ENCODE measurements at regions not wholly inside any gene's neighbourhood (a gene's known extent, or its start where the extent isn't known, plus 50 kb on each side); places are given as distances from the start of the nearest gene placed in this dataset.

DNA sequence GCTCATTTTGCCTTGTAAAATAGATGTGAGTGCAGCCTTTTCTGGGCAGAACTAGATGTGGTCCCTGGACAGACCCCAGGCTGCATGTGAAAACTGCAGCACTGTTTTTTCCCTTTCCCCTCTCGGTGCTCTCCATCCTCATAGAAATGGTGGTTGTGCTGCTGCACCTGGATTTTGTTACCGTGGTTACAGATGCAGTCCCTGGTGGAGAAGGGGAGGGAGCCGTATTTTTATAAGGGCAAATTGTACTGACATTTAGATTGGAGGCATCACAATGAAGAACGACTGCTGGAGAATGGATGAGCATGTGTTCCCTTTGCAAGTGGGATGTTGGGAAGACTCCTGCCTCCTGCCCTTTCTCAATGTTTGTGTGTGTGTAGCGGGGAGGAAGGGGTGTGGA lies 469.9 kb downstream of the CCSER2 start:
- DNase-seq, result no peak

- no peak for DNase-seq
Observed at GRCh38 chr10:84801156-84801555, 472.8 kb downstream of the CCSER2 start.

DNA sequence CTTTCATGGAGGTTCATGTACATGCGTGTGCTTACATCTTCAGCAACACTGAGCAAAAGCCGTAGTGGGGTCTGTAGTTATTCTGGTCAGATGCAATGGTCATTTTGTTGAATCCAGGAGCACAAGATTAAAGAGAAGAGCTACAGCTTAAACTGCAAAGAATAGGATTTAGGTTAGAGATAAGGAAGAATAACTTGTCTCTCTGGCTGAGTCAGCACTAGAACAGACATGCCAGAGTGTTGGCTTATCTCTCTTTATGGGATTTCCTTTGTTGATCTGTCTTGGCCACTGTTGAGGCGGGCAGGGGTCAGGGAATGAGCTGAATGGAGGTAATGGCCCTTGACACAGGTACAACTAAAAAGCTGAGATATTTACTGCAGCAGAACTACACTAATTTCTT lies 473.5 kb downstream of the CCSER2 start:
- DNase-seq, result no peak

- no peak for DNase-seq
Observed at GRCh38 chr10:84805149-84805548, 476.8 kb downstream of the CCSER2 start.

- no peak for DNase-seq
Observed at GRCh38 chr10:84811113-84811512, 482.7 kb downstream of the CCSER2 start.

DNA sequence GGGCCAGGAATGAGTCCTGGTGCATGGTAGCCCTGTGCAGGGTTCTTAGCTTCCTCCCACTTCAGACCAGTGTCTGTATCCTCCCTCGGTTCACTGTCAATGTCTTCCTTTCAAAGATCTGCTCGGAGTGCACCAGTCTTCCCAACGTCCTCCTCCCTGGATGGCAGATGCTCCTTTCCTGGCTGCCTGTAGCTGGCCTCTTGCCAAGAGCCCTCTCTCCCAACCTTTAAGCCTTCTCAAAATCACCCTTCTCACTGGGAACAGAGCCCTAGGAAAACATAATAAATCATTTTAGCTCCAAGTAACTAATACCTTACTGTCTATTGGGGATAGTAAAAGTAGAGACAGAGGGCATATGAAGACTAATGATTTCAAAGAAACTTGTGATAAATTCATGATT lies 490.6 kb downstream of the CCSER2 start:
- no peak for DNase-seq

DNA sequence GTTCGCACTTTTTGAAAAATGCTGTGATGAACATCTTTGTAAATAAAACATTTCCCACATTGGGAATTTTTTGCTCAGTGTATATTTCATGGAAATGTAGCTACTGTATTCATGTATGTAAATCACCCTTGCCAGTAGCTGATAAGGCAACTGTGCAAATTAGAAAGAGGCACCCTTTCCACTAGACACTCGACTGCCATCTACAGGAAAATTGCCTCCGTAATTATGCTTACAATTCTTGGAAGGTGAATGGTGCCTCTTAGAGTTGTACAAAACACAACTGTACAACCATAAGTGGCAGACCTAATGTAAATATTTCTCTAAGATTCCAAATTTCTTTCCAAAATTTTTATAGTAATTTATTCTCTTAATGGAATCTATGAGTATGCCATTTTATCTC lies 491.7 kb downstream of the CCSER2 start:
- no peak for DNase-seq

- DNase-seq, result no peak
Observed at GRCh38 chr10:84820596-84820995, 492.2 kb downstream of the CCSER2 start.

DNA sequence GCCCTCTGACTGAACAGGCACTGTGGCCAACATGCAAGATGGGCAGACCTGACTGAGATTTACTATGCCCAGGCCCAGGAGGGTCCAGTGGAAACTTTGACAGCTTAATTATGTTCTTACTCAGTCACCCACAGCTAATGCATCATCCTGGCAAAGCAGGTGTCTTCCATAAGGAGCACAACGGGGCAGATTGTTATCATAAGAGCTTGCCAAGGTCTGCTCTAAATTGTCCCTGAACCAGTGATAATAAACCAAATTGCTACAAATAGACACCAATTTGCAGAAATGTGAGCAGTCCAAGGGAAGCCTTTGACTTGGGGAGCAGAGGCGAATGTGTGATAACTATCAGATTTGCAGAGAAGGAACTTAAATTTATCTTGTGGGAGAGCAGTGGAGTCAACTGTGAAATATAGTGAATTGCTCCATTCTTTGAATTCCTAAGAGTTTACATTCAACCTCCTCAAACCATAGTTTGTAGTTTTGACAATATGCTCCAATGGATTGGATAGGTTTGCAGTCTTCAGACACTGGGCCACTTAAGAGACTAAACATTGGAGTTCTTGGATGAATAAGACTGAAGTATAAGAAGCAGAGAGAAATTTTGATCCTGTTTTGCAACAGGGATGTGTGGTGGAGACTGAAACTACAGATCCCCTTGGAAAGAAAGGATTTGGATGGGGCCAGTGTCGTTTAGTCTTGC lies 494.7 kb downstream of the CCSER2 start:
- DNase-seq, result no peak

- DNase-seq, result no peak
Observed at GRCh38 chr10:84824525-84824924, 496.1 kb downstream of the CCSER2 start.

- DNase-seq, result no peak
Observed at GRCh38 chr10:84825330-84825729, 496.9 kb downstream of the CCSER2 start.

DNA sequence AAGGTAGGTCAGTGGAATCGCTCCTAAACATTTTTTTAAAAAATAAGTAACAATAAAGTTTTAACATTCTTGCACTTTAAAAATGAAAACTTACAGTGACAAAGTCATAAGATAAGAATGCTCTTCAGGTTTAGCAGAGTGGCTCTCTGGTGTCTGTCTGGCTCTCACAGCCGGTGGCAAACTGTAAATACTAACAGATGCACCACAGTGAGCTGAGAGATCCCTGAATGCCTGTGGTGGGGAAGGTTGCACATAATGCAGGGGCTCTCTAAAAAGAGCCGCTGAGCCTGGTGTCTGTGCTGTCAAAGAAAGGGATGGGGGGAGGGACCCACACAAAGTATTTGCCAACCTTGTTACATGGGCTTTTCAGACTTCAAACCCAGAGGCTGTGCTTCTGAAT lies 498.3 kb downstream of the CCSER2 start:
- DNase-seq, result no peak

DNA sequence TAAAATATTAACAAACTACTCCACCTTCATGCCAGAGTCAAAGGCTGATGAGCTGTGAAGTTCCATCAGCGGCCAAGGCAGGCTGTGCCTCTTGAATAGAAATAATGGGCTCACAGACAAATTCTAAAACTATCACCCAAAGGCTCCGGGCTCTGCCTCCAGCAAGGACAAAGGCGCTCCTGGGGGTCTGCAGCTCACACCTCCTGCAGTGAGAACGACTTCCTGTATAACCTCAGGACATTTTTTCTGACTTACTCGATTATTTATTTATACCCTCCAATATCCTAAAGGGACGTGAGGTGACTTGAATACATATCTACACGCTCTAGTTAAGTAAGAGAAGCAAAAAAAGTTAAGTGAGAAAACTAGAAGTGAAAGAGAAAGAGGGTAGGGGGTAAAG lies 500.7 kb downstream of the CCSER2 start:
- DNase-seq, result no peak

DNA sequence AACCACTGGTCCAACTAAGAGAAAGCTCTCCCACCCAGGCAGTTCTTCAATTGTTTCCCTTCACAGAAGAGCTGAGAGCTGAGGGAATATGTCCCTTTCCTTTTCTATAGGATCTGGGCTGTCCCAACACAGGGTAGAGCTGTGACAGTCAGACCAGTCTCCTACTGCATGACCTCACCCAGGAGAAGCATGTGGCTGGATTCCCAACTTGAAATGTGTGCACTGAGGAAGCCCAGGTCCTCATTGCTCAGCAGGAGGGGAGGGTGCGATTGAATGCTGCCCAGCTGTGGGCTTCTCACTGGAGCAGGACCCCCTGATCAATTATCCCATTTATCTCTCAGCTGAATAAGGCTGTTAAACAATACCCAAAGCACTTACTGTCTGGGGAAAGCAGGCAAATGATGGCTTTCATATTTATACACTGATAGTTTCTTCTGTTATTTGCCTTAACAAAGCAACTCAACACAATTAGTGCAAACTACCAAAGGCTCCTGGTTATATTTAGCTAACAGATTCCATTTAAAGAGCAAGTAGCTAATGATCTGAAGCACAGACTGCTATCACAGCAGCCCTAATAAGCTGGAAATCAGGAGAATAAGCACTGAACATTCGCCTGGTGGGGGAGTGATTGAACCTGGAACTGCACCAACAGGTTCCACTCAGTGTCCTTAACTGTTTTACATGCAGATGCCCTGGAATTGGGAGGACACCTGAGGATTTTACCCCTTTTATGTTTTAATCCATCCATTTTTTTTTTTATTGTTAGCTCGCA lies 508.8 kb downstream of the CCSER2 start:
- no peak for DNase-seq

DNA sequence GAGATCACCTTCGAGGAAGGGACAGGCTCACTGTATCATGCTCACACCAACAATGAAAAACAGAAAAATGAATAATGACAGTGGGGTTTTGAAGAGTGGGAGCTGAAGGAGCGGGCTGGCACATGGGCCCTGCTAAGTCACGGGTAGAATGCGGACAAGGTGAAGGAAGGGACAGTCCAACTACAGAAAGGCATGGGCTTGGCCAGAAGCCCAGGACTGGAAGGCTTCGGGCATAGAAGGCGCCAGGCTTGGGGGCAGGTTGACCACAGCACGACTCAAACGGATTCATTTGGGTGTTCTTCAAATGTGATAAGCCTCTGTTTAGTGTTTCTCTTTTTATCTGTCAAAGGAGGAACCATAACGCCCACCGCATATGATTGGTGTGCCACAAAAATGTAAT lies 509.5 kb downstream of the CCSER2 start:
- no peak for DNase-seq

DNA sequence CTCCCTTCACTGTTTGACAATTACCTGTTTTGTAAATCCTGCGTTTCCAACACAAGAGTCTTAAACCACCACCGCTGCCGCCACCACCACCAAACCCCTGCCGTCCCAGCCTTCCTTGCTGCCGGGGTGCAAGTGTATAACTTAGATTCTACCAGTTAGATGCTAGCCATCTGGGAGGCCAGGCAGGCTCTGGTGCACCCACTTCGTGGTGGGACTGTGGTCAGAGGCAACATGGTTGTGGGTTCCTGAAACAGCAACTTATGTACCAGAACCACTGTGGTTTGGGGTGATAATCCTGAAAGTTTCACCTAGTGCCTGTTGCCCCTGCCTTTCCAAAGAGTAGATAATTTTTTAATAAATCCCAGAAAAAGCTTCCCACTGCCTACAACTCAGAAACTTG lies 510.5 kb downstream of the CCSER2 start:
- DNase-seq, result no peak

DNA sequence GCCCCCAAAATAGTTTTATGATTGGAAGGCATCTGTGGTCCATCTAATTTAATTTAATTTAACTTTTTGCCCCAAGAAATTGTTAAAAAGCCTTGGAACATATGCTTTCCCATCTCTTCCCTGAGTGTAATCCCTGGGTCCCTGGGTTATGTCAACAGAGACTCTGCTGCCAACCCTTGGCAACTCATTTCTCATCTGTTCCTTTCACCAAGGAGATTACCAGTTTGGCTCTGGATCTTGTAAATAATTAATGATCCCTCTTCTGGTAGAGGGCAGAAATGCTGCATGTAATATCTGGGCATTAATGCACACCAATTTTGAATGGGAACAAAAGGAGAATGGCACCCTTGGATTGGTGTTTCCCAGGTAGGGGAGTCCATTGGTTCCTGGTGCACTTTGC lies 514.2 kb downstream of the CCSER2 start:
- DNase-seq, result no peak

- no peak for DNase-seq
Observed at GRCh38 chr10:84844461-84844860, 516.1 kb downstream of the CCSER2 start.

DNA sequence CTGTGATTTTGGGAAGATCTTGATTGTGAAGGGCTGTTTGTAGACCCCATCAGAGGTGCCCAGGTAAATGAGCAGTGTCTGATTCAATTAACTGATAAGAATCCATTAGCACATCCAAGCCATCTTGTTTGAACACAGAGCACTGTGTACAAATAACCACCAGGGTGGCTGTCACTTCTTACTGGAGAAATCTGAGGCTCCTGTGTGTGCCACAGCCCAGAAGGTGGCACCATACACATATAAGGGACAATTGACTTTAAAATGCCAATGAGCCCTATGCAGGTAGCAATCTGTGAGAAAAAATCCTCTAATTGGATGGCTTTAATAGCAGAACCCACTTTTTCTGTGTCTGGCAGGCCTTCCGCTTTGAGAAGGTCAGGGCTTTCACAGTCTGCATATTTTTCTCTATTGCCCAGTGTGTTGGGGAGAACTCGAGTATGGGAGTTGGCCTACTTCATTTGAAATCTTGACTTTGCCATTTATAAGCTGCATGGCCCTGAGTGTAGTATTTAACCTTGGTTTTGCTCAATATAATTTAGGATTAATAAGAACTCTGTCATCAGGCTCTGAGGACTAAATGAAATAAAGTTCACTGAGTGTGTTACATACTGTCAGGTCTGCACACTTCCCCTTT lies 517.4 kb downstream of the CCSER2 start:
- peak; percentile 17 for DNase-seq

- no peak for DNase-seq
Observed at GRCh38 chr10:84846658-84847316, 518.4 kb downstream of the CCSER2 start.

DNA sequence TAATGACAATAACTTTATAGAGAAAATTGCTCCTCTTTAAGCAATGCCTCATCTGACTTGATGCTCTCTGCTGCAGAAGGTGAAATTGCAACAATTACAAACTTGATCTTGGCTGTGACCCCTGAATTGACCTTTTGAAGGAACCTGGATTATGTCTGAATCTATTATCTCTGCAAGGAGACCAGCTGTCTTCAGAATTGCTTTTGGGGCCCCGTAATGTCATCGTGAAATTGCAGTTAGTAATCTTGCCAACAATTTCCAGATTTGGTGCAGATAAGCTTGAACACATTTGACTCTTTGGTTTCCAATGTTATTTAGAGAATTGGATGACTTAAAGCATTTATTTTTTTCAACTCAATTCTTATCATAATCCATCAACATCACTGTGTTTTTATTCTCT lies 520.6 kb downstream of the CCSER2 start:
- DNase-seq, result no peak

GRCh38 chr10:84850826-84851225 lies 522.4 kb downstream of the CCSER2 start:
- DNase-seq, result no peak

DNA sequence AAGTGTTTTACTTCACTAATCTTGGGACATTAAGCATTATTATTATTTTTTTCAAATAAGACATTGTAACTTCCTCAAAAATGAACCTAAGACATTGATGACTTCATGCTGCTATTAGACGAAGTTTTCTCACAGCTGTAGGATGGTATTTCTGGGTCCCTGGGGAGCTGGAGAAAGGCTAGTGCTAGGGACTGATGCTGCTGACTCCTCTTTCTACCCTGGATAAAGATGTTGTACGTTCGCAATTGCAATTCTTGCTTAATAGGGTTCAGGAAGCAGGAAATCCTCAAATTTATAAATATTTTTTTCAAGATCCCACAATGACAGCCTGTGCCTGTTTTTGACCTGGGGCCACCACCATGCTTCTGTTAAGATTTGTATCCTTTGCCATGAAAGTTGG lies 526.0 kb downstream of the CCSER2 start:
- no peak for DNase-seq

GRCh38 chr10:84860855-84861254 lies 532.5 kb downstream of the CCSER2 start:
- no peak for DNase-seq

All from activated CD4-positive, alpha-beta T cell treated with anti-CD3 and anti-CD28 coated beads, Interleukin-2, Interleukin-6, amounts not matched to agents 100 ng/mL and 50 ng/mL, durations not matched to agents 16 hours and 8 hours (primary cell).